ENCODE measurements at regions not wholly inside any gene's neighbourhood (a gene's known extent, or its start where the extent isn't known, plus 50 kb on each side); places are given as distances from the start of the nearest gene placed in this dataset.

- H3K4me3 ChIP-seq: no peak overlapping the region
- H3K4me1 ChIP-seq (ENCODE audit: low read depth): no peaks in the 10 kb centered on the region
- no peak for TF ChIP-seq CTCF (IDR thresholded peaks at IDR 0.05)
- DNase-seq (no peak), ATAC-seq (no peak)
- intact Hi-C loops (cut with DNase I, micrococcal nuclease): no loop called here
- no peaks in the 10 kb centered on the region for H3K9me3 ChIP-seq
- H3K36me3 ChIP-seq (ENCODE audit: low read depth): no peaks in the 10 kb centered on the region
Measured at GRCh38 chr1:99532276-99532580, 113.7 kb upstream of the PALMD start.

DNA sequence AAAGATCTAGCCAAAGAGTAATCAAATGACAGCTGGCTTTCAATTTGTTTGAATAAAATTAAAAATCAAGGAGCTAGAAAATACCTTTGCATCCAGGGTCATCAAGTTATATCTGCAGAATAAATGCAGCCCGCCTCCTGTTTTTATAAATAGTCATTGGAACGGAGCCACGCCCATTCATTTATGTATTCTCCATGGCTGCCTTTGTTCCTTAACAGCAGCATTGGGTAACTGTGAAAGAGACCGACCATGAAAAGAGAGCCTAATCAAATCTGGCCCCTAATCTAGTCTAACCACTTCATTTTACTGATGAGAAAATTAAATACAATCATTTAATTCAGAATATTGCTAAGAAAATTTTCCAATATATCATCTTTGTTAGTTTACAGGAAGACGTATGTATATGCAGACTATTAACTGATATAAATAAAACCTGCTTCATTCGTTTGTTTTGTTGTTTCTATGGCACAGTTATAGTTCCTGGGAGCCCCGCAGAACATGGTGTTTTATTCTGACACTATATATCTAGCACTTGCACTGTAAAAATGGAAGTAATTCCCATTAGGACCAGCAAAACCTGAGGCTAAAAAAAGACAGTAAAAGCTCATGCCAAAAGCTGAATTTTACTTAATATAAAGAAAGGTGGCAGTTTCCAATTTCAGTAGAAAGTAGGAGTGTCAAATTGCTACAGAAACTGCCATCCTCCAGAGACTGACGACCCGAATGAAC lies 111.8 kb upstream of the PALMD start:
- ATAC-seq (no peak), DNase-seq (no peak)
- intact Hi-C loops (cut with DNase I, micrococcal nuclease): no loop called here
- Histone ChIP-seq H3K9me3 (no peaks in the 10 kb centered on the region), H3K4me3 (no peak overlapping the region), H3K4me1 (ENCODE audit: low read depth) (no peaks in the 10 kb centered on the region), H3K36me3 (ENCODE audit: low read depth) (no peaks in the 10 kb centered on the region)
- no peak for TF ChIP-seq CTCF (IDR thresholded peaks at IDR 0.05)

DNA sequence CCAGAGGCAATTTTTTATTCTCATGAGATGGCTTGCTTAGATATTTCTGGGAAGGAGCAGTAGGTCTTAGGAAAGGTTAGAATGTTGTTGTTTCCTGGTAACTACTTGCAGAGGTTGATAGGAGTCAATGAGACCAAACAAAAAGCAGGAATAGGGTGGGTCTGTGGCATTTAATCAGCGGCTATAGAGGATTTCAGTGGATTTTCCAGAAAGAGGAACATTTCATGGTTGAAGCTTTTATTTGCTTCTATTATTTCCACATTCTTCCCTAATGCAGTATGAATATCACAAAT lies 111.3 kb upstream of the PALMD start:
- no peak for DNase-seq
- no peak for ATAC-seq
- TF ChIP-seq CTCF (IDR thresholded peaks at IDR 0.05): no peak
- no peaks in the 10 kb centered on the region for H3K36me3 ChIP-seq (ENCODE audit: low read depth)
- no peaks in the 10 kb centered on the region for H3K4me1 ChIP-seq (ENCODE audit: low read depth)
- intact Hi-C loops (cut with DNase I, micrococcal nuclease): no loop called here
- no peaks in the 10 kb centered on the region for H3K9me3 ChIP-seq
- H3K4me3 ChIP-seq: no peak overlapping the region

DNA sequence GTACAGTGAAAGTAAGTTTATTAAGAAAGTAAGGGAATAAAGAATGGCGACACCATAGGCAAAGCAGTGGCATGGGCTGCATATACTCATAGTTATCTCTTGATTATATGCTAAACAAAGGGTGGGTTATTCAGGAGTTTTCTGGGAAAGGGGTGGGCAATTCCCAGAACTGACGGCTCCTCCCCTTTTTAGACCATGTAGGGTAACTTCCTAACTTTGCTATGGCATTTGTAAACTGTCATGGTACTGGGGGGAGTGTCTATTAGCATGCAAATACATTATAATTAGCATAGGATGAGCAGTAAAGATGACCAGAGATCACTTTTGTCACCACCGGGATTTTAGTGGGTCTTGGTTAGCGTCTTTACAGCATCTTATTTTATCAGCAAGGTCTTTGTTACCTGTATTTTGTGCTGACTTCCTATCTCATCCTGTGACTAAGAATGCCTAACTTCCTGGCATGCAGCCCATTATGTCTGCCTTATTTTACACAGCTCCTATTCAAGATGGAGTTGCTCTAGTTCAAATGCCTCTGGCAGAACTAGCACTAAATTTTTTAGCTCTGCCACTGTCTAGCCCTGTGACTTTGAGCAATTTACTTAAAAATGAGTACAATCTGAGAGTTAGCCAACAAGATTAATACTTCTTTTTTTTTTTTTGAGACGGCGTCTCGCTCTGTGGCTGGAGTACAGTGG lies 110.3 kb upstream of the PALMD start:
- no peak for ATAC-seq
- no peak for DNase-seq
- Histone ChIP-seq H3K4me3 (no peak overlapping the region), H3K36me3 (ENCODE audit: low read depth) (no peaks in the 10 kb centered on the region), H3K4me1 (ENCODE audit: low read depth) (no peaks in the 10 kb centered on the region), H3K9me3 (no peaks in the 10 kb centered on the region)
- no peak for TF ChIP-seq CTCF (IDR thresholded peaks at IDR 0.05)
- intact Hi-C loops (cut with DNase I, micrococcal nuclease): no loop called here

DNA sequence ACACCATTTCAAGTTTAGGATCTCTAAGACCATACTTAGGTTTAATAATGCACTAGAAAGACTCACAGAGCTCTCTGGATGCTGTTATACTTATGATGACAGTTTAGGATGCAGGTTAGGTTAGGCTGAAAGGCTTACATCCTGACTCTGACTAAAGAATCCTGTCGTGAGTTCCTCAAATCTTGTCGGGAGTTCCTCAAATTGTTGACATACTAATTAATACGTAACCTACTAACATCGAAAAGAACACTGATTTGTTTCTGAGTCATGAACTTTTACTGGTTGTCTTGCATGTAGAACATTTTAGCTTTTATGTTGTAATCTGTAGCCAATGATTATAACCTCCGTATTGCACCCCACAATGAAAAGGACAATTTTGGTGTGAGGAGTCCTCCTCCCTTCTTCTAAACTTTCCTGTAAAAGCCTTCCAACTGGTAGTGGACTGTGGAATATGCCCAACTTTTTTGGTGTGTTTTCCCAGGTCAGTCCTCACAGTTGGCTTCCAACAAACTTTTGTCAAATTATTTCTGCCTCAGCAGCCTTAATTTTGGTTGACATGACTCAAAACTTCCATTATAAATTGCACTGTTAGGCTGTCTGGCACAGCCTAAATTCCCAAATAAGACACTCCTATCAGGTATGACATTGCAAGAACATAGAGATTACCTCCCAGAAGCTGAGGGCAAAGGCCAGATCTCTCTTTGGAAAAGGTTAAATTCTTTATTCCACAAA lies 107.9 kb upstream of the PALMD start:
- no peak for ATAC-seq
- Histone ChIP-seq H3K9me3 (no peaks in the 10 kb centered on the region), H3K36me3 (ENCODE audit: low read depth) (no peaks in the 10 kb centered on the region), H3K4me3 (no peak overlapping the region), H3K4me1 (ENCODE audit: low read depth) (no peaks in the 10 kb centered on the region)
- intact Hi-C loops (cut with DNase I, micrococcal nuclease): no loop called here
- no peak for TF ChIP-seq CTCF (IDR thresholded peaks at IDR 0.05)
- no peak for DNase-seq

All from mucosa of descending colon (tissue), 3 donors.